NK-92 treated with Interleukin-12 subunit alpha and Interleukin-12 subunit beta, amount 100 ng/mL, for 24 hours (cell line): ENCODE measurements at regions not wholly inside any gene's neighbourhood (a gene's known extent, or its start where the extent isn't known, plus 50 kb on each side); places are given as distances from the start of the nearest gene placed in this dataset.
A peak's percentile ranks its signal among the peaks of the same experiment; 100 is the strongest.

Experiments used
- DNase-seq: peaks from one replicate; lab custom pipeline; 2025; lab: John Stamatoyannopoulos, UW

- DNase-seq: no peak
These were observed 452.3 kb upstream of the MEX3C start for GRCh38 chr18:51649796-51650195.

GRCh38 chr18:51651761-51652160 is 454.3 kb upstream of the MEX3C start:
- DNase-seq: no peak

GRCh38 chr18:51653507-51654213 is 456.2 kb upstream of the MEX3C start:
- DNase-seq: no peak

- no peak for DNase-seq
These were observed 457.2 kb upstream of the MEX3C start for GRCh38 chr18:51654488-51655326.

GRCh38 chr18:51655327-51655698 is 457.8 kb upstream of the MEX3C start:
- no peak for DNase-seq

GRCh38 chr18:51656249-51656648 is 458.8 kb upstream of the MEX3C start:
- DNase-seq: no peak

- DNase-seq: no peak
These were observed 461.0 kb upstream of the MEX3C start for GRCh38 chr18:51658436-51658835.

GRCh38 chr18:51659781-51660180 is 462.3 kb upstream of the MEX3C start:
- no peak for DNase-seq

- no peak for DNase-seq
These were observed 462.8 kb upstream of the MEX3C start for GRCh38 chr18:51660188-51660715.

GRCh38 chr18:51664236-51664635 is 466.8 kb upstream of the MEX3C start:
- no peak for DNase-seq

GRCh38 chr18:51666763-51667191 is 469.3 kb upstream of the MEX3C start:
- DNase-seq: no peak

- peak; percentile 10 for DNase-seq
These were observed 470.6 kb upstream of the MEX3C start for GRCh38 chr18:51668101-51668500.

- DNase-seq: no peak
These were observed 471.1 kb upstream of the MEX3C start for GRCh38 chr18:51668607-51669006.

- no peak for DNase-seq
These were observed 489.1 kb upstream of the MEX3C start for GRCh38 chr18:51686590-51686989.

GRCh38 chr18:51687845-51688585 is 490.5 kb upstream of the MEX3C start:
- DNase-seq: no peak

- no peak for DNase-seq
These were observed 495.1 kb upstream of the MEX3C start for GRCh38 chr18:51692612-51693011.

GRCh38 chr18:51711298-51711889 is 513.9 kb upstream of the MEX3C start:
- no peak for DNase-seq

GRCh38 chr18:51712821-51713220 is 515.3 kb upstream of the MEX3C start:
- no peak for DNase-seq

GRCh38 chr18:51716277-51716676 is 518.8 kb upstream of the MEX3C start:
- DNase-seq: no peak

- no peak for DNase-seq
These were observed 523.9 kb upstream of the MEX3C start for GRCh38 chr18:51721388-51721787.

- no peak for DNase-seq
These were observed 524.5 kb upstream of the MEX3C start for GRCh38 chr18:51721996-51722395.
